SH-SY5Y (cell line): ENCODE measurements at regions not wholly inside any gene's neighbourhood (a gene's known extent, or its start where the extent isn't known, plus 50 kb on each side); places are given as distances from the start of the nearest gene placed in this dataset.

Experiments
- GATA2 ChIP-seq: IDR thresholded peaks from 2 replicates; pipeline ENCODE4 v1.6.1; 2011; ENCODE audit warnings: mild to moderate bottlenecking, low read depth, low read length
- GATA3 ChIP-seq: IDR thresholded peaks from 2 replicates; pipeline ENCODE4 v1.6.1; 2011; ENCODE audit warnings: low read depth, mild to moderate bottlenecking, low read length, moderate library complexity

GRCh38 chr18:10111944-10112343 lies 198.1 kb downstream of the VAPA start:
- TF ChIP-seq GATA2 (no peak), GATA3 (no peak)
